ENCODE measurements at regions not wholly inside any gene's neighbourhood (a gene's known extent, or its start where the extent isn't known, plus 50 kb on each side); places are given as distances from the start of the nearest gene placed in this dataset.

DNA sequence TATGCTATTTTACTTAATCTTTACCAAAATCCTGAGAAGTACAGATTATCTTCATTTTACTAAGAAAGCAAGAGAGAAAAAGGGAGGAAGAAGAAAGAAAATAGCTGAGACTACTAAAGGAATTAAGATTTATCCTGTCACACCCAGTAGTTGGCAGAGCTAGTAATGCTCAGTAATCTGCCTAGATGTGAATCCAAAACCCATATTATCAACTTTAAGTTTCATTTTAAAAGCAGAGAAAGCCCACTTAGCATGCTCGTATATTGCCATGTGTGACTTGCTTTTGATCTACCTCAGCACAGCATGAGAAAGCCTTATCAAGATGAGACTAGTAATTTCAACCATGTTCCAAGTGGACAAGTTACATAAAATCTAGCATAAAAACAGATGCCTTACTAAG, 451.5 kb downstream of the TENT5A start:
- Histone ChIP-seq H3K27ac (ENCODE audit: extremely low read depth, low read depth, low read length) (no peak overlapping the region), H3K9me3 (ENCODE audit: control insufficient read depth, insufficient read depth, low read depth, low read length) (no peaks in the 10 kb centered on the region), H3K4me3 (ENCODE audit: low read depth, low read length) (no peak overlapping the region), H3K4me1 (ENCODE audit: control insufficient read depth, insufficient read depth, low read length) (no peaks in the 10 kb centered on the region), H3K36me3 (ENCODE audit: control insufficient read depth in 2 of 2, insufficient read depth in 1 of 2, low read length in 2 of 2) (no peaks in the 10 kb centered on the region)
- ChIA-PET POLR2A (no interaction called here), CTCF (no interaction called here)
- TF ChIP-seq ZSCAN30 (tag by site-specific recombination; IDR thresholded peaks at IDR 0.05) (no peak), ZNF184 (tag by site-specific recombination; IDR thresholded peaks at IDR 0.05) (no peak), TCF7L2 (IDR thresholded peaks at IDR 0.05; ENCODE audit: borderline replicate concordance, low read depth, low read length) (no peak), MEIS1 (CRISPR knock-in tag; IDR thresholded peaks at IDR 0.05; ENCODE audit: borderline replicate concordance) (no peak), BCL11A (tag by site-specific recombination; IDR thresholded peaks at IDR 0.05; ENCODE audit: low read depth) (no peak), ZNF76 (tag by site-specific recombination; IDR thresholded peaks at IDR 0.05; ENCODE audit: borderline replicate concordance, low read depth) (no peak), ZNF248 (tag by site-specific recombination; IDR thresholded peaks at IDR 0.05) (no peak), ZNF416 (tag by site-specific recombination; IDR thresholded peaks at IDR 0.05) (no peak), ZNF19 (tag by site-specific recombination; IDR thresholded peaks at IDR 0.05; ENCODE audit: low read depth) (no peak), ZNF791 (tag by site-specific recombination; IDR thresholded peaks at IDR 0.05) (no peak), ZNF785 (tag by site-specific recombination; IDR thresholded peaks at IDR 0.05) (no peak), ZNF521 (tag by site-specific recombination; IDR thresholded peaks at IDR 0.05) (no peak), TRIM28 (IDR thresholded peaks at IDR 0.05; ENCODE audit: borderline replicate concordance, low read length) (no peak), YY1 (tag by site-specific recombination; IDR thresholded peaks at IDR 0.05) (no peak), ZNF302 (tag by site-specific recombination; IDR thresholded peaks at IDR 0.05; ENCODE audit: low read depth) (no peak), ZNF560 (tag by site-specific recombination; IDR thresholded peaks at IDR 0.05; ENCODE audit: borderline replicate concordance) (no peak)
- TF ChIP-seq, protein P1, sequence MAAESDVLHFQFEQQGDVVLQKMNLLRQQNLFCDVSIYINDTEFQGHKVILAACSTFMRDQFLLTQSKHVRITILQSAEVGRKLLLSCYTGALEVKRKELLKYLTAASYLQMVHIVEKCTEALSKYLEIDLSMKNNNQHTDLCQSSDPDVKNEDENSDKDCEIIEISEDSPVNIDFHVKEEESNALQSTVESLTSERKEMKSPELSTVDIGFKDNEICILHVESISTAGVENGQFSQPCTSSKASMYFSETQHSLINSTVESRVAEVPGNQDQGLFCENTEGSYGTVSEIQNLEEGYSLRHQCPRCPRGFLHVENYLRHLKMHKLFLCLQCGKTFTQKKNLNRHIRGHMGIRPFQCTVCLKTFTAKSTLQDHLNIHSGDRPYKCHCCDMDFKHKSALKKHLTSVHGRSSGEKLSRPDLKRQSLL (tag by site-specific recombination; IDR thresholded peaks at IDR 0.05) = no peak
- TF ChIP-seq, protein P2, sequence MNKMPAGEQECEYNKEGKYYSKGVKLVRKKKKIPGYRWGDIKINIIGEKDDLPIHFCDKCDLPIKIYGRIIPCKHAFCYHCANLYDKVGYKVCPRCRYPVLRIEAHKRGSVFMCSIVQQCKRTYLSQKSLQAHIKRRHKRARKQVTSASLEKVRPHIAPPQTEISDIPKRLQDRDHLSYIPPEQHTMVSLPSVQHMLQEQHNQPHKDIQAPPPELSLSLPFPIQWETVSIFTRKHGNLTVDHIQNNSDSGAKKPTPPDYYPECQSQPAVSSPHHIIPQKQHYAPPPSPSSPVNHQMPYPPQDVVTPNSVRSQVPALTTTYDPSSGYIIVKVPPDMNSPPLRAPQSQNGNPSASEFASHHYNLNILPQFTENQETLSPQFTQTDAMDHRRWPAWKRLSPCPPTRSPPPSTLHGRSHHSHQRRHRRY (tag by site-specific recombination; IDR thresholded peaks at IDR 0.05) = no peak
- TF ChIP-seq, protein P3, sequence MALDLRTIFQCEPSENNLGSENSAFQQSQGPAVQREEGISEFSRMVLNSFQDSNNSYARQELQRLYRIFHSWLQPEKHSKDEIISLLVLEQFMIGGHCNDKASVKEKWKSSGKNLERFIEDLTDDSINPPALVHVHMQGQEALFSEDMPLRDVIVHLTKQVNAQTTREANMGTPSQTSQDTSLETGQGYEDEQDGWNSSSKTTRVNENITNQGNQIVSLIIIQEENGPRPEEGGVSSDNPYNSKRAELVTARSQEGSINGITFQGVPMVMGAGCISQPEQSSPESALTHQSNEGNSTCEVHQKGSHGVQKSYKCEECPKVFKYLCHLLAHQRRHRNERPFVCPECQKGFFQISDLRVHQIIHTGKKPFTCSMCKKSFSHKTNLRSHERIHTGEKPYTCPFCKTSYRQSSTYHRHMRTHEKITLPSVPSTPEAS (tag by site-specific recombination; IDR thresholded peaks at IDR 0.05) = no peak

DNA sequence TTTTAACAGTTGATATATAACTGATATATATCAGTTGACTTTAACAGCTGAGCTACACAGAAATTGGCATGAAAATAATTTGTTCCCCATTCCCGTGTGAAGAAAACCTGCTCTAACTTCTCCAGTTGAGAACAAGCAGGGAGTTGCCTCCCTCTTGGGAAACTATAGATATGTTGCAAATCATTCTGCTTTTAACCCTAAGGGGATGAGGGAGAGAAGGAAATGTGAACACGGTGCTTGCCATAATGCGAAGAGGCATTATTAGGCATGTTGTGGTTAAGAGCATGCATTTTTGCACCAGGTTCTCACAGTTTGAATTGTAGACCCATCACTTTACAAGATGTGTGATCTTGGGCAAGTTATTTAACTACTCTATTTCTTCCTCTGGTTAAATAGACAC, 453.7 kb downstream of the TENT5A start:
- Histone ChIP-seq H3K4me3 (ENCODE audit: low read depth, low read length) (no peak overlapping the region), H3K27ac (ENCODE audit: extremely low read depth, low read depth, low read length) (no peak overlapping the region), H3K4me1 (ENCODE audit: control insufficient read depth, insufficient read depth, low read length) (no peaks in the 10 kb centered on the region), H3K9me3 (ENCODE audit: control insufficient read depth, insufficient read depth, low read depth, low read length) (no peaks in the 10 kb centered on the region), H3K36me3 (ENCODE audit: control insufficient read depth in 2 of 2, insufficient read depth in 1 of 2, low read length in 2 of 2) (no peaks in the 10 kb centered on the region)
- CTCF ChIA-PET = no interaction called here
- POLR2A ChIA-PET = no interaction called here
- TF ChIP-seq KLF16 (tag by site-specific recombination; IDR thresholded peaks at IDR 0.05) = no peak
- TF ChIP-seq, protein P4, sequence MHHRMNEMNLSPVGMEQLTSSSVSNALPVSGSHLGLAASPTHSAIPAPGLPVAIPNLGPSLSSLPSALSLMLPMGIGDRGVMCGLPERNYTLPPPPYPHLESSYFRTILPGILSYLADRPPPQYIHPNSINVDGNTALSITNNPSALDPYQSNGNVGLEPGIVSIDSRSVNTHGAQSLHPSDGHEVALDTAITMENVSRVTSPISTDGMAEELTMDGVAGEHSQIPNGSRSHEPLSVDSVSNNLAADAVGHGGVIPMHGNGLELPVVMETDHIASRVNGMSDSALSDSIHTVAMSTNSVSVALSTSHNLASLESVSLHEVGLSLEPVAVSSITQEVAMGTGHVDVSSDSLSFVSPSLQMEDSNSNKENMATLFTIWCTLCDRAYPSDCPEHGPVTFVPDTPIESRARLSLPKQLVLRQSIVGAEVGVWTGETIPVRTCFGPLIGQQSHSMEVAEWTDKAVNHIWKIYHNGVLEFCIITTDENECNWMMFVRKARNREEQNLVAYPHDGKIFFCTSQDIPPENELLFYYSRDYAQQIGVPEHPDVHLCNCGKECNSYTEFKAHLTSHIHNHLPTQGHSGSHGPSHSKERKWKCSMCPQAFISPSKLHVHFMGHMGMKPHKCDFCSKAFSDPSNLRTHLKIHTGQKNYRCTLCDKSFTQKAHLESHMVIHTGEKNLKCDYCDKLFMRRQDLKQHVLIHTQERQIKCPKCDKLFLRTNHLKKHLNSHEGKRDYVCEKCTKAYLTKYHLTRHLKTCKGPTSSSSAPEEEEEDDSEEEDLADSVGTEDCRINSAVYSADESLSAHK (tag by site-specific recombination; IDR thresholded peaks at IDR 0.05) = no peak
- TF ChIP-seq, protein P5, sequence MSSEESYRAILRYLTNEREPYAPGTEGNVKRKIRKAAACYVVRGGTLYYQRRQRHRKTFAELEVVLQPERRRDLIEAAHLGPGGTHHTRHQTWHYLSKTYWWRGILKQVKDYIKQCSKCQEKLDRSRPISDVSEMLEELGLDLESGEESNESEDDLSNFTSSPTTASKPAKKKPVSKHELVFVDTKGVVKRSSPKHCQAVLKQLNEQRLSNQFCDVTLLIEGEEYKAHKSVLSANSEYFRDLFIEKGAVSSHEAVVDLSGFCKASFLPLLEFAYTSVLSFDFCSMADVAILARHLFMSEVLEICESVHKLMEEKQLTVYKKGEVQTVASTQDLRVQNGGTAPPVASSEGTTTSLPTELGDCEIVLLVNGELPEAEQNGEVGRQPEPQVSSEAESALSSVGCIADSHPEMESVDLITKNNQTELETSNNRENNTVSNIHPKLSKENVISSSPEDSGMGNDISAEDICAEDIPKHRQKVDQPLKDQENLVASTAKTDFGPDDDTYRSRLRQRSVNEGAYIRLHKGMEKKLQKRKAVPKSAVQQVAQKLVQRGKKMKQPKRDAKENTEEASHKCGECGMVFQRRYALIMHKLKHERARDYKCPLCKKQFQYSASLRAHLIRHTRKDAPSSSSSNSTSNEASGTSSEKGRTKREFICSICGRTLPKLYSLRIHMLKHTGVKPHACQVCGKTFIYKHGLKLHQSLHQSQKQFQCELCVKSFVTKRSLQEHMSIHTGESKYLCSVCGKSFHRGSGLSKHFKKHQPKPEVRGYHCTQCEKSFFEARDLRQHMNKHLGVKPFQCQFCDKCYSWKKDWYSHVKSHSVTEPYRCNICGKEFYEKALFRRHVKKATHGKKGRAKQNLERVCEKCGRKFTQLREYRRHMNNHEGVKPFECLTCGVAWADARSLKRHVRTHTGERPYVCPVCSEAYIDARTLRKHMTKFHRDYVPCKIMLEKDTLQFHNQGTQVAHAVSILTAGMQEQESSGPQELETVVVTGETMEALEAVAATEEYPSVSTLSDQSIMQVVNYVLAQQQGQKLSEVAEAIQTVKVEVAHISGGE (tag by site-specific recombination; conservative IDR thresholded peaks at IDR 0.05; ENCODE audit: low read depth) = no peak
- no peak for TF ChIP-seq ZBTB8A (tag by site-specific recombination; IDR thresholded peaks at IDR 0.05)
- TF ChIP-seq KLF7 (tag by site-specific recombination; IDR thresholded peaks at IDR 0.05; ENCODE audit: borderline replicate concordance) = no peak
- TF ChIP-seq ZNF623 (tag by site-specific recombination; IDR thresholded peaks at IDR 0.05) = no peak
- TF ChIP-seq ZNF138 (tag by site-specific recombination; IDR thresholded peaks at IDR 0.05; ENCODE audit: borderline replicate concordance) = no peak
- TF ChIP-seq, protein P6, sequence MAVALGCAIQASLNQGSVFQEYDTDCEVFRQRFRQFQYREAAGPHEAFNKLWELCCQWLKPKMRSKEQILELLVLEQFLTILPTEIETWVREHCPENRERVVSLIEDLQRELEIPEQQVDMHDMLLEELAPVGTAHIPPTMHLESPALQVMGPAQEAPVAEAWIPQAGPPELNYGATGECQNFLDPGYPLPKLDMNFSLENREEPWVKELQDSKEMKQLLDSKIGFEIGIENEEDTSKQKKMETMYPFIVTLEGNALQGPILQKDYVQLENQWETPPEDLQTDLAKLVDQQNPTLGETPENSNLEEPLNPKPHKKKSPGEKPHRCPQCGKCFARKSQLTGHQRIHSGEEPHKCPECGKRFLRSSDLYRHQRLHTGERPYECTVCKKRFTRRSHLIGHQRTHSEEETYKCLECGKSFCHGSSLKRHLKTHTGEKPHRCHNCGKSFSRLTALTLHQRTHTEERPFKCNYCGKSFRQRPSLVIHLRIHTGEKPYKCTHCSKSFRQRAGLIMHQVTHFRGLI (tag by site-specific recombination; IDR thresholded peaks at IDR 0.05) = no peak
